HG03280 (cell line): ENCODE measurements at regions not wholly inside any gene's neighbourhood (a gene's known extent, or its start where the extent isn't known, plus 50 kb on each side); places are given as distances from the start of the nearest gene placed in this dataset.

Experiments
- ATAC-seq: cut with Tn5 transposase; IDR thresholded peaks from one replicate; pipeline ENCODE4 v1.9.1; 2021; ENCODE audit warnings: mild to moderate bottlenecking, moderate library complexity; ENCODE audit not compliant: unreplicated experiment

GRCh38 chr10:10431422-10432066 lies 586.1 kb upstream of the CELF2 start:
- no peak for ATAC-seq

- ATAC-seq = no peak
These were observed 585.2 kb upstream of the CELF2 start for GRCh38 chr10:10432296-10433035.

- no peak for ATAC-seq
These were observed 583.4 kb upstream of the CELF2 start for GRCh38 chr10:10434312-10434711.

GRCh38 chr10:10437886-10438285 lies 579.8 kb upstream of the CELF2 start:
- ATAC-seq = no peak

- ATAC-seq = no peak
These were observed 579.2 kb upstream of the CELF2 start for GRCh38 chr10:10438335-10439100.

- ATAC-seq = no peak
These were observed 560.8 kb upstream of the CELF2 start for GRCh38 chr10:10456856-10457255.

- no peak for ATAC-seq
These were observed 557.2 kb upstream of the CELF2 start for GRCh38 chr10:10460451-10460850.

GRCh38 chr10:10462151-10462941 lies 555.3 kb upstream of the CELF2 start:
- ATAC-seq = no peak

GRCh38 chr10:10471758-10472157 lies 545.9 kb upstream of the CELF2 start:
- ATAC-seq = no peak

GRCh38 chr10:10475812-10476211 lies 541.9 kb upstream of the CELF2 start:
- ATAC-seq = no peak

GRCh38 chr10:10477844-10478243 lies 539.8 kb upstream of the CELF2 start:
- ATAC-seq = no peak

GRCh38 chr10:10479465-10479864 lies 538.2 kb upstream of the CELF2 start:
- ATAC-seq = no peak

GRCh38 chr10:10482613-10483012 lies 535.1 kb upstream of the CELF2 start:
- ATAC-seq = no peak

GRCh38 chr10:10489076-10489475 lies 528.6 kb upstream of the CELF2 start:
- ATAC-seq = no peak

GRCh38 chr10:10489805-10490571 lies 527.7 kb upstream of the CELF2 start:
- ATAC-seq = no peak

GRCh38 chr10:10490581-10490980 lies 527.1 kb upstream of the CELF2 start:
- ATAC-seq = no peak

- no peak for ATAC-seq
These were observed 525.3 kb upstream of the CELF2 start for GRCh38 chr10:10492420-10492819.

- no peak for ATAC-seq
These were observed 523.8 kb upstream of the CELF2 start for GRCh38 chr10:10493833-10494232.

- ATAC-seq = no peak
These were observed 520.4 kb upstream of the CELF2 start for GRCh38 chr10:10497245-10497644.

- no peak for ATAC-seq
These were observed 518.9 kb upstream of the CELF2 start for GRCh38 chr10:10498781-10499180.
